ENCODE measurements at regions not wholly inside any gene's neighbourhood (a gene's known extent, or its start where the extent isn't known, plus 50 kb on each side); places are given as distances from the start of the nearest gene placed in this dataset.

DNA sequence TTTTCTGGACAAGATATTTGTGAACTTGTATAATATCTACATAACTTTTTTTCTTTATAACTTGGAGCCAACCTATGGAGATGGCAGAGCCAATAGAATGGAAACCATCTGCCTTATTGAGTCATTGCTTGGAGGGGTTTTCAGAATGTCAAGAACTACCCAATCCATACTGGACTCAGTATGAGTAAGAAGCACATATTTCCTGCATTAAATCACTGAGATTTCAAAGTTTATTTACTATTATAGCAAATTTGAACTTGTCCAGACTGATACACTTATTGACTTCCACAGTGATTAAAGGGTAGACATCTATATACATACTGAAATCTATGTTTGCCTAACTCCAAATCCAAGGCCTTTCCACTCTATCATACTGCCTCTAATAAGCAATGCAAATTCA lies 704.0 kb downstream of the KCNA4 start:
- Histone ChIP-seq H3K27me3 (ENCODE audit: insufficient read depth, low read length) (no peaks in the 10 kb centered on the region), H3K79me2 (ENCODE audit: insufficient read depth, low read length) (no peaks in the 10 kb centered on the region), H4K20me1 (ENCODE audit: insufficient read depth) (no peaks in the 10 kb centered on the region), H2AFZ (ENCODE audit: low read depth, low read length, poor library complexity, severe bottlenecking) (no peak overlapping the region), H3K9me3 (ENCODE audit: control insufficient read depth in 1 of 2, insufficient read depth in 1 of 2, low read depth in 1 of 2, low read length in 2 of 2) (no peaks in the 10 kb centered on the region), H3K4me2 (ENCODE audit: low read length) (no peak overlapping the region), H3K9me2 (ENCODE audit: insufficient read depth) (no peaks in the 10 kb centered on the region; the same call in 1 of the 2 replicates), H3K4me3 (replicated peaks in 1 of 2; ENCODE audit: low read depth in 1 of 2, low read length in 2 of 2) (no peak overlapping the region), H3K9ac (ENCODE audit: low read length) (no peak overlapping the region), H3K27ac (ENCODE audit: low read depth, low read length) (no peak overlapping the region), H3K36me3 (ENCODE audit: control insufficient read depth in 1 of 2, insufficient read depth in 2 of 2, low read length in 2 of 2) (no peaks in the 10 kb centered on the region), H3K4me1 (ENCODE audit: control insufficient read depth in 1 of 2, insufficient read depth in 2 of 2, low read length in 2 of 2) (no peaks in the 10 kb centered on the region)
- intact Hi-C loops (cut with micrococcal nuclease): no loop called here
- RAD21 ChIA-PET (ENCODE audit: low non-redundant PET in 1 of 2, low total read pairs in 2 of 2, uncharacterized antibody in 2 of 2, unreplicated experiment in 2 of 2): no interaction called here
- no TSS peak for BruUV-seq (replicated peaks)
- TF ChIP-seq POLR2AphosphoS5 (IDR thresholded peaks at IDR 0.05; ENCODE audit: low read depth, low read length) (no peak), CBX3 (IDR thresholded peaks at IDR 0.05; ENCODE audit: low read depth) (no peak), CEBPB (IDR thresholded peaks at IDR 0.05; ENCODE audit: low read depth) (no peak), EGR1 (IDR thresholded peaks at IDR 0.05; ENCODE audit: low read depth) (no peak), SIN3A (IDR thresholded peaks at IDR 0.05; ENCODE audit: low read depth) (no peak), ZFX (IDR thresholded peaks at IDR 0.05) (no peak), ELF1 (IDR thresholded peaks at IDR 0.05; ENCODE audit: borderline replicate concordance, low read depth) (no peak), SP1 (IDR thresholded peaks at IDR 0.05; ENCODE audit: low read depth) (no peak), ZNF274 (IDR thresholded peaks at IDR 0.05; ENCODE audit: low read depth, low read length) (no peak), POLR2A (IDR thresholded peaks at IDR 0.05; ENCODE audit: borderline replicate concordance, extremely low read depth, insufficient read depth, insufficient read length) (no peak), SRF (IDR thresholded peaks at IDR 0.05; ENCODE audit: low read depth) (no peak), JUND (IDR thresholded peaks at IDR 0.05) (no peak), TCF7L2 (IDR thresholded peaks at IDR 0.05; ENCODE audit: borderline replicate concordance, extremely low read depth, insufficient read depth, insufficient read length) (no peak)
- TF ChIP-seq, protein P1, sequence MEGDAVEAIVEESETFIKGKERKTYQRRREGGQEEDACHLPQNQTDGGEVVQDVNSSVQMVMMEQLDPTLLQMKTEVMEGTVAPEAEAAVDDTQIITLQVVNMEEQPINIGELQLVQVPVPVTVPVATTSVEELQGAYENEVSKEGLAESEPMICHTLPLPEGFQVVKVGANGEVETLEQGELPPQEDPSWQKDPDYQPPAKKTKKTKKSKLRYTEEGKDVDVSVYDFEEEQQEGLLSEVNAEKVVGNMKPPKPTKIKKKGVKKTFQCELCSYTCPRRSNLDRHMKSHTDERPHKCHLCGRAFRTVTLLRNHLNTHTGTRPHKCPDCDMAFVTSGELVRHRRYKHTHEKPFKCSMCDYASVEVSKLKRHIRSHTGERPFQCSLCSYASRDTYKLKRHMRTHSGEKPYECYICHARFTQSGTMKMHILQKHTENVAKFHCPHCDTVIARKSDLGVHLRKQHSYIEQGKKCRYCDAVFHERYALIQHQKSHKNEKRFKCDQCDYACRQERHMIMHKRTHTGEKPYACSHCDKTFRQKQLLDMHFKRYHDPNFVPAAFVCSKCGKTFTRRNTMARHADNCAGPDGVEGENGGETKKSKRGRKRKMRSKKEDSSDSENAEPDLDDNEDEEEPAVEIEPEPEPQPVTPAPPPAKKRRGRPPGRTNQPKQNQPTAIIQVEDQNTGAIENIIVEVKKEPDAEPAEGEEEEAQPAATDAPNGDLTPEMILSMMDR (IDR thresholded peaks at IDR 0.05 in 2 of 3, conservative IDR thresholded peaks at IDR 0.05 in 1 of 3; ENCODE audit: borderline replicate concordance in 1 of 3, insufficient read depth in 1 of 3, low read depth in 2 of 3, low read length in 2 of 3): no peak
- TF ChIP-seq, protein P2, sequence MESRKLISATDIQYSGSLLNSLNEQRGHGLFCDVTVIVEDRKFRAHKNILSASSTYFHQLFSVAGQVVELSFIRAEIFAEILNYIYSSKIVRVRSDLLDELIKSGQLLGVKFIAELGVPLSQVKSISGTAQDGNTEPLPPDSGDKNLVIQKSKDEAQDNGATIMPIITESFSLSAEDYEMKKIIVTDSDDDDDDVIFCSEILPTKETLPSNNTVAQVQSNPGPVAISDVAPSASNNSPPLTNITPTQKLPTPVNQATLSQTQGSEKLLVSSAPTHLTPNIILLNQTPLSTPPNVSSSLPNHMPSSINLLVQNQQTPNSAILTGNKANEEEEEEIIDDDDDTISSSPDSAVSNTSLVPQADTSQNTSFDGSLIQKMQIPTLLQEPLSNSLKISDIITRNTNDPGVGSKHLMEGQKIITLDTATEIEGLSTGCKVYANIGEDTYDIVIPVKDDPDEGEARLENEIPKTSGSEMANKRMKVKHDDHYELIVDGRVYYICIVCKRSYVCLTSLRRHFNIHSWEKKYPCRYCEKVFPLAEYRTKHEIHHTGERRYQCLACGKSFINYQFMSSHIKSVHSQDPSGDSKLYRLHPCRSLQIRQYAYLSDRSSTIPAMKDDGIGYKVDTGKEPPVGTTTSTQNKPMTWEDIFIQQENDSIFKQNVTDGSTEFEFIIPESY (IDR thresholded peaks at IDR 0.05; ENCODE audit: extremely low read depth, insufficient replicate concordance, low read length): no peak
- TF ChIP-seq, protein P3, sequence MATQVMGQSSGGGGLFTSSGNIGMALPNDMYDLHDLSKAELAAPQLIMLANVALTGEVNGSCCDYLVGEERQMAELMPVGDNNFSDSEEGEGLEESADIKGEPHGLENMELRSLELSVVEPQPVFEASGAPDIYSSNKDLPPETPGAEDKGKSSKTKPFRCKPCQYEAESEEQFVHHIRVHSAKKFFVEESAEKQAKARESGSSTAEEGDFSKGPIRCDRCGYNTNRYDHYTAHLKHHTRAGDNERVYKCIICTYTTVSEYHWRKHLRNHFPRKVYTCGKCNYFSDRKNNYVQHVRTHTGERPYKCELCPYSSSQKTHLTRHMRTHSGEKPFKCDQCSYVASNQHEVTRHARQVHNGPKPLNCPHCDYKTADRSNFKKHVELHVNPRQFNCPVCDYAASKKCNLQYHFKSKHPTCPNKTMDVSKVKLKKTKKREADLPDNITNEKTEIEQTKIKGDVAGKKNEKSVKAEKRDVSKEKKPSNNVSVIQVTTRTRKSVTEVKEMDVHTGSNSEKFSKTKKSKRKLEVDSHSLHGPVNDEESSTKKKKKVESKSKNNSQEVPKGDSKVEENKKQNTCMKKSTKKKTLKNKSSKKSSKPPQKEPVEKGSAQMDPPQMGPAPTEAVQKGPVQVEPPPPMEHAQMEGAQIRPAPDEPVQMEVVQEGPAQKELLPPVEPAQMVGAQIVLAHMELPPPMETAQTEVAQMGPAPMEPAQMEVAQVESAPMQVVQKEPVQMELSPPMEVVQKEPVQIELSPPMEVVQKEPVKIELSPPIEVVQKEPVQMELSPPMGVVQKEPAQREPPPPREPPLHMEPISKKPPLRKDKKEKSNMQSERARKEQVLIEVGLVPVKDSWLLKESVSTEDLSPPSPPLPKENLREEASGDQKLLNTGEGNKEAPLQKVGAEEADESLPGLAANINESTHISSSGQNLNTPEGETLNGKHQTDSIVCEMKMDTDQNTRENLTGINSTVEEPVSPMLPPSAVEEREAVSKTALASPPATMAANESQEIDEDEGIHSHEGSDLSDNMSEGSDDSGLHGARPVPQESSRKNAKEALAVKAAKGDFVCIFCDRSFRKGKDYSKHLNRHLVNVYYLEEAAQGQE (IDR thresholded peaks at IDR 0.05; ENCODE audit: low read depth): no peak
- TF ChIP-seq, protein P4, sequence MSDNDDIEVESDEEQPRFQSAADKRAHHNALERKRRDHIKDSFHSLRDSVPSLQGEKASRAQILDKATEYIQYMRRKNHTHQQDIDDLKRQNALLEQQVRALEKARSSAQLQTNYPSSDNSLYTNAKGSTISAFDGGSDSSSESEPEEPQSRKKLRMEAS (IDR thresholded peaks at IDR 0.05): no peak
- TF ChIP-seq, protein P5, sequence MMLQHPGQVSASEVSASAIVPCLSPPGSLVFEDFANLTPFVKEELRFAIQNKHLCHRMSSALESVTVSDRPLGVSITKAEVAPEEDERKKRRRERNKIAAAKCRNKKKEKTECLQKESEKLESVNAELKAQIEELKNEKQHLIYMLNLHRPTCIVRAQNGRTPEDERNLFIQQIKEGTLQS (IDR thresholded peaks at IDR 0.05): no peak
- CTCF ChIA-PET: no interaction called here
- no peak for ATAC-seq
- DNase-seq (ENCODE audit: low read depth, low spot score): no peak
- POLR2A ChIA-PET: no interaction called here
